Neural progenitor cell (in vitro differentiated cells): ENCODE measurements at regions not wholly inside any gene's neighbourhood (a gene's known extent, or its start where the extent isn't known, plus 50 kb on each side); places are given as distances from the start of the nearest gene placed in this dataset.

ENCODE experiments used
- EZH2 ChIP-seq: fragments of 200-600 bp; sonication (generic); IDR thresholded peaks from 2 replicates; pipeline ENCODE4 v1.6.1; 2017; ENCODE audit warnings: antibody characterized with exemption, mild to moderate bottlenecking, moderate library complexity
- TF ChIP-seq, protein P1 (sequence below): fragments of 200-600 bp; sonication (generic); IDR thresholded peaks from 2 replicates; pipeline ENCODE4 v1.5.1; 2017; ENCODE audit warnings: antibody characterized with exemption, mild to moderate bottlenecking

DNA sequence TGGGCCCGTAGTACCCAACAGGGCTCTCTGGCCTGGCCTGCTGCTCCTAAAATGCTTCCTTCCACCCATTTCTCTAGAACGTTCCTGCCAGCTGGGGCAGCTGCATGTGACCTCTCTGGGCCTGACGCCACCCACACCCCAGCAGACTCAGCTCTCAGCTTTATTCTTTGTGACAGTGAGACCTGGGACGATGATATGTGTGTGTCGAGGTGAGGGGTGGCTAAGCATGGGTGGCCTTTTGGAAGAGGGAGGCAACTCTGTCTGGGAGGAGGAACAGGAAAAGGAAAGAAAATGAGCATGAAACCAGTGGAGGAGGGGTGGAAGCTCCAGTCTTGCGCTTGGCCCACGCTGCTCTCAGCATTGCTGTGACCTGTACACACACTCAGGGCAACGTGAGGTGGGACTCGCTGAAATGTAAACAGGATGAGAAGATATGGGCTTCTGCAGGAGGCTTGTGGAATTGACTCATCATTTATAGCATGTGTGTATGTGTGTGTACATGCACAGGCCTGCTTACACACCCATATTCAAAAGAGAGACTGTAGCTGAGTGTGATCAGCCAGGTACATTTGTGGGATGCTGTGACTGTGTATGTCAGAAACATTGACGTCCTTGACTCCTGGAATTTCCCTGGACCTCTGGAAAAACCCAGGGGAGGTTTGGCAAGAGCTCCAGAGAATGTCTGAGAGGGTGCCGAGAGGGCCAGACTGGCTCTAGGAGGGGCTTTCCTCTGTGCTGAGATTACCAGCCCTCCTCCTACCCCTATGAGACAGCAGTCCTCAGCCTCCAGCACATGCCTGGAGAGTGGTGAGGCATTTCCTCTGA, 137.9 kb downstream of the PJA1 start:
- TF ChIP-seq EZH2: no peak
- TF ChIP-seq, protein P1, sequence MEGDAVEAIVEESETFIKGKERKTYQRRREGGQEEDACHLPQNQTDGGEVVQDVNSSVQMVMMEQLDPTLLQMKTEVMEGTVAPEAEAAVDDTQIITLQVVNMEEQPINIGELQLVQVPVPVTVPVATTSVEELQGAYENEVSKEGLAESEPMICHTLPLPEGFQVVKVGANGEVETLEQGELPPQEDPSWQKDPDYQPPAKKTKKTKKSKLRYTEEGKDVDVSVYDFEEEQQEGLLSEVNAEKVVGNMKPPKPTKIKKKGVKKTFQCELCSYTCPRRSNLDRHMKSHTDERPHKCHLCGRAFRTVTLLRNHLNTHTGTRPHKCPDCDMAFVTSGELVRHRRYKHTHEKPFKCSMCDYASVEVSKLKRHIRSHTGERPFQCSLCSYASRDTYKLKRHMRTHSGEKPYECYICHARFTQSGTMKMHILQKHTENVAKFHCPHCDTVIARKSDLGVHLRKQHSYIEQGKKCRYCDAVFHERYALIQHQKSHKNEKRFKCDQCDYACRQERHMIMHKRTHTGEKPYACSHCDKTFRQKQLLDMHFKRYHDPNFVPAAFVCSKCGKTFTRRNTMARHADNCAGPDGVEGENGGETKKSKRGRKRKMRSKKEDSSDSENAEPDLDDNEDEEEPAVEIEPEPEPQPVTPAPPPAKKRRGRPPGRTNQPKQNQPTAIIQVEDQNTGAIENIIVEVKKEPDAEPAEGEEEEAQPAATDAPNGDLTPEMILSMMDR: no peak
